HFF-Myc (cell line): ENCODE measurements at regions not wholly inside any gene's neighbourhood (a gene's known extent, or its start where the extent isn't known, plus 50 kb on each side); places are given as distances from the start of the nearest gene placed in this dataset.
A peak's percentile ranks its signal among the peaks of the same experiment; 100 is the strongest.

ENCODE experiments used
- DNase-seq: peaks from one replicate; pipeline ENCODE4 v3.0.0-alpha.2; 2011; ENCODE audit warnings: low read depth; ENCODE audit errors: extremely low read depth
- H3K4me3 ChIP-seq: replicated peaks from 2 replicates; pipeline ENCODE4 v1.5.1; 2011; ENCODE audit warnings: low read depth, mild to moderate bottlenecking, control low read depth, low read length
- TF ChIP-seq, protein P1 (sequence below): IDR thresholded peaks from 2 replicates; pipeline ENCODE4 v1.5.1; 2012; ENCODE audit warnings: mild to moderate bottlenecking, low read depth, low read length, control low read depth; ENCODE audit errors: missing control alignments

DNA sequence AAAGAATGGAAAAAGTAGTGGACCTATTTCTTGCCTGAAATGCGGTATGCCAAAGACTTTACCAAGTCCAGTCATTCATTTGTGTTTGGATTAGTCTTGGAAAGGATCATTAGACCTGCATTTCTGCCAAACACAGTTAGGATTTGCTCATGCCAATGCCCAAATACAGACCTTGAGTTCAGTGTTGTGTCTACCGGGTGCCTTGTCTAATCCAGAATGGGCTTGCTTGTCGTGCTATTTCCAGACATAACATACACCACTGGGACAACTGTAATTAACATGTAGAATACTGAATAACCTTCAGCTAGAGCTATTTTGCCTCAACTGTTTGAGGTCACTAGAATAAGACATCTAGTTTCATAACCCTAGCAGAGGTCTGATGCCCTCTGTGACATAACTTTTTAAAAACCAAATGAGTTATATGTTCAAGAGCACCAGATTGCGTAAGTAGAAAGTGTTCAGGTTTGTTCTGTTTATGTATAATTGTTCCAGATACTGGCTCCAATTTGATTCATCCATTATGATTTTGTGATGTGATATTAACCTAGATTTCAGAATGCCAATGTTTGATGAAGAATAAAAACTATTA is 145.3 kb upstream of the DPH6 start:
- no peak for DNase-seq
- TF ChIP-seq, protein P1, sequence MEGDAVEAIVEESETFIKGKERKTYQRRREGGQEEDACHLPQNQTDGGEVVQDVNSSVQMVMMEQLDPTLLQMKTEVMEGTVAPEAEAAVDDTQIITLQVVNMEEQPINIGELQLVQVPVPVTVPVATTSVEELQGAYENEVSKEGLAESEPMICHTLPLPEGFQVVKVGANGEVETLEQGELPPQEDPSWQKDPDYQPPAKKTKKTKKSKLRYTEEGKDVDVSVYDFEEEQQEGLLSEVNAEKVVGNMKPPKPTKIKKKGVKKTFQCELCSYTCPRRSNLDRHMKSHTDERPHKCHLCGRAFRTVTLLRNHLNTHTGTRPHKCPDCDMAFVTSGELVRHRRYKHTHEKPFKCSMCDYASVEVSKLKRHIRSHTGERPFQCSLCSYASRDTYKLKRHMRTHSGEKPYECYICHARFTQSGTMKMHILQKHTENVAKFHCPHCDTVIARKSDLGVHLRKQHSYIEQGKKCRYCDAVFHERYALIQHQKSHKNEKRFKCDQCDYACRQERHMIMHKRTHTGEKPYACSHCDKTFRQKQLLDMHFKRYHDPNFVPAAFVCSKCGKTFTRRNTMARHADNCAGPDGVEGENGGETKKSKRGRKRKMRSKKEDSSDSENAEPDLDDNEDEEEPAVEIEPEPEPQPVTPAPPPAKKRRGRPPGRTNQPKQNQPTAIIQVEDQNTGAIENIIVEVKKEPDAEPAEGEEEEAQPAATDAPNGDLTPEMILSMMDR = no peak
- H3K4me3 ChIP-seq = no peak overlapping the region

DNA sequence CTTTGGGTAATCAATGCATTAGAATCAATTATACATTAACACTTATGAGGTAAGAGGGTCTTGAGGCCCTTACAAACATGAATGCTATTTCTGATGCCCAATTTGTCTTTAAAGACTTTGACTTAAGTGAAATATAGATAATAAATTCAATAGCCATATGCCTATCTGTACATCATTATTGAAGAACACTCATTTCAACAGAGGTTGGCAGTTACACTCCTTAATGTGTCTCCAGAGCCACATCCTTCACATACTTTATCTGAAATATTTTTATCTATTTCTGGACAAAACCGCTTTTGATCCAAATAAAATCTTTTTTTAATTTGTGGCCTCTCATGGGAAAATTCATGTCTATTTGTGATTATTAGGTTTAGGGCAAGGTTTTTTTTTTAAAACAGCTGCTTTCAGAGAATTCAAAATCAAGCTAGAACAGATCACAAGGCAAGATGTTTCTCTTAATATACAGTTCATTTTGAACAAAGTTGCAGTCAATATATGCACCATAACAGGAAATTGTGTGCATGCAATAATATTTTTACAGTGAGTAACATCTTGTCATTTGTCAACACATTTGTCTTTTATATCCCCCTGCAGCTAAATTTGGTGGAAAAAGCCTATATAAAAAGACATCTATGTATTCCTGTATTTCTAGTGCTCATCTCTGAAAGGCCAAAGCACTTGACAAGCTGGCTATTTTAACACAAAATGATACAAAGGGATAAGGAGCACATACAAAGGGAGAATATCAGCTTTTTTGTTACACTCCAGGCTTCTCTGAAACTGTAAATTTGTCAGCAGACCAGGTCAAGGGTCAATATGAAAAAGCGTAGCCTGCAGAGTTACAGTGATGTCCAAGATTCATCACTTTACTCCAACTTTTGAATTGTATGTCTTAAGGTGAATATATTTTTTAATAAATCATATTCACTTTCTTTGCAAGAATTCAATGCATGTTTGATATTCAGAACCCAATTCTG is 146.2 kb upstream of the DPH6 start:
- TF ChIP-seq, protein P1 = no peak
- no peak for DNase-seq
- no peak overlapping the region for H3K4me3 ChIP-seq

DNA sequence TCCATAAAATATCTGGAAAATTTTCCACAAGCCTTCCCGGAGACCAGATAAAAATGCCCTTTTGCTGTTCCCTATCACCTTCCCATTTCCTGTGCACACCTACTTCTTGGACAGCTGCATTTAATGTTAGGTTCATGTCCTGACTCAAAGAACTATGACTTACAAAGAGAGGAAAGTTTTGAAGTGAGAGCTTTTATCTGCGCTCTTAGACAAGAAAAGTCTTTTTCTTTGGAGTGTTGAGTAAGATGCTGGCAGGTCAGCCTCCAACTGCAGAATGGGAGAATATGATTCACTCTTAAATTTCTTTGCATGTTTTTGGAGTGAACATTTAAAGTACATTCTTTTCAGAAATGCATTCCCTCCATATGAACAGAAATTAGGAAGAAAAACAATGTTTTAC is 147.3 kb upstream of the DPH6 start:
- no peak overlapping the region for H3K4me3 ChIP-seq
- DNase-seq = no peak
- TF ChIP-seq, protein P1 = no peak

DNA sequence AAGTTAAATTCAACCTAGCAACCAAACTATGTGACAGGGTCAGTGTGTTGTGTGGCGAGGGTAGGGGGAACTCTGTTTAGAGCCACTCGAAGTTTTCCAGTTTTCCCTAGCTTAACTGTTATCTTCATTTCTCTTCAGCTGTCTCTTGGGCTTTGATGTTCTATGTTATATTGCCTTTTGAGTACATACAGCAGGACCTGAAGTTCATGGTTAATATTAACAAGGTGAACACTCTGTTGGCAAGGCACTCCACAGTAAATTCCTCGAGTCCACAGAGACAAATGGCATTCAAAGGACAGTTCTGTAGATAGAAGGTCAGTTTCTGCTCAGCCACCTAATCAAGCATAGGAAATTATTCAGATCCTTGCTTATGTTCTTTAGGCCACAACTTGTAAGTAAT is 147.9 kb upstream of the DPH6 start:
- TF ChIP-seq, protein P1 = no peak
- DNase-seq = no peak
- H3K4me3 ChIP-seq = no peak overlapping the region

DNA sequence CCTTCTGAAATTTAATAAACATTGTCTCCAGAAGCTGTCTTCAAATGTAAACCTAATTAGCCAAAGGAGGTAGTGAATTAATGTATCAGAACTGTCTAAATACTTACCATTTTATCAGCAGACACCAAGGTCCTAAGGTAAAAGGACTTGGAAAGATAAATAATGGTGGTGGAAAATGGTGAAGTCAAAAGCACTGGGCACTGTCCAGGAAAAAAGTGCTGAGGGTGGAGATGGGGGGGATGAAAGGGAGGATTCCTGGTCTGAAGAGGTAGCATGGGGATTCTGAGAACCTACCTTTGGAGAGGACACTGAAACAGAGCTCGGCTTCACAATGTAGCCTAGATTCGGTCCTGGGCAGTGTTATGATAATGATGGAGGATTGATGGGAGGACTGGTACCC is 149.0 kb upstream of the DPH6 start:
- no peak for DNase-seq
- no peak overlapping the region for H3K4me3 ChIP-seq
- TF ChIP-seq, protein P1 = no peak

DNA sequence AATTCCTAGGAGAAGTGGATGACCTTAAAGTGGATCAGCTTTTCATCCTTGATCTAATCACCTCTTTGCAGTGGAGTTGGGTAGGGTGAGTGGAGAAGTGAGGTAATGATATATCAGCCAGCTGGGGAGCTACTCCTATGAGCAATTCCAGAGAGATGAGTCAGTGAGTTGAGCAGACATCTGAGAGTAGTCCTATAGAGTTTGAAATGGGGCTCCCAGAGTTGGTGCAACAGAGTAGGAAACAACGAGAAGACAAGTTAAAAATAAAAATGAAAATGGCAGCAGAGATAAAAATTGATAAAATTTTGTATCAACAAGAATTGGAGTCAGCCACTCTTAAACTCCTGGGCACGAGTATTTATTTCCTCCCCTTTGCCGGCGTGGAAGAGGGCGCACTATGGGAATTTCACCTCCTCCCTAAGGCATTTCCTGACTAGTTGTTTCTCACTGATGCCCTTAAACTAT is 150.8 kb upstream of the DPH6 start:
- peak; percentile 69 for DNase-seq
- TF ChIP-seq, protein P1 = no peak
- no peak overlapping the region for H3K4me3 ChIP-seq
